CD4-positive, alpha-beta T cell treated with Interleukin-15 for 4 hours (primary cell): ENCODE measurements at regions not wholly inside any gene's neighbourhood (a gene's known extent, or its start where the extent isn't known, plus 50 kb on each side); places are given as distances from the start of the nearest gene placed in this dataset.

Experiments
- DNase-seq: peaks from one replicate; pipeline ENCODE4 v3.0.0-alpha.2; 2020; ENCODE audit warnings: low spot score

DNA sequence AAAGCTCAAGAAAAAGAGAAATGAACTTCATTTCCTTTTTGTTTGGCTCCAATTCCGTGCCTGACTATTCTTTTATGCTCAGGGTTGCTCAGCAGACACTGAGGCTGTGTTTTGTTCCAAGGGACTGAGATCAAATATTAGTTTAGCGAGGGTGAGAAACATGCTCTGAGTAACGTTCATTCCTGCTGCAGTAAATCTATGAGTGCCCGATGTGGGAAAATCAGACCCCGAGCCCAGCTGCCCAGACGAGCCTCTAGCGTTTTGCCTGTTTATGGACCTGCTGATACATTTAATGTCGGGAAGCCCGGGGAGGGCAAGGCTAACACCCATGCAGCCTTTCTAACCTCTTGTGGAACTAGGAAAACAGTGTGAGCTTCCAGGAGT lies 119.2 kb downstream of the VAPA start:
- DNase-seq: no peak

DNA sequence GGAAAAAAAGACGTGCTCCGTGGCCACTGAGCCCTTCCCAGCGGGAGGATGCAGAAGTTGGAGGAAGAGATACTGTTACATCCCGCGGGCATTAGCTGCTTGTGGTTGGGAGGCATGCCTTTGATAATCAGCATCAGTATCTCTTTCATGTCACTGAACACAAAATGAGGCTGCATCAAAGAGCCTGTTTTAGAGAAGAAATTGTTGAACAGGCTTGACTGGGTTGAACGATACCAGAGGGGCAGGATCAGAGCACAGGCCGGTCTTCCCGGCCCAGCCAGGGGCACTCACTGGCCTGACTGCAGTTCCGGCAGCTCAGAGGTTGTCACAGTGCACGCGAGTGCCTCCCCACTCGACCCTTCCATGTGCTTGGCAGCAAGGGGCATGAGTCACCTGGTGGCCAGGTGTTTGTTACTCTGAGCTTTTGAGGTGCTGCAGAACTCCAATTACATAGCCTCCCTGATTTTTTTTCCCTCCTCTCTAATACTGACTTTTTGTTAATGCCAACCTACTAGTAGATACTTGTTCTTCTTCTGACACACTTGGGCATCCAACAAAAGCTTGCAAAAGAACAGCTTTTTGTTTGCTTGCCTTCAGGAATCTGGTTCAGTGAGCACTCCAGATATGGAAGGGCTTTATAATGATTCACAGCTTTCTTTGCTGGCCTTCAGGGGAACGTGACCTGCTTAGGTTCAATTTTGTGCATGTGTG lies 121.6 kb downstream of the VAPA start:
- DNase-seq: no peak

DNA sequence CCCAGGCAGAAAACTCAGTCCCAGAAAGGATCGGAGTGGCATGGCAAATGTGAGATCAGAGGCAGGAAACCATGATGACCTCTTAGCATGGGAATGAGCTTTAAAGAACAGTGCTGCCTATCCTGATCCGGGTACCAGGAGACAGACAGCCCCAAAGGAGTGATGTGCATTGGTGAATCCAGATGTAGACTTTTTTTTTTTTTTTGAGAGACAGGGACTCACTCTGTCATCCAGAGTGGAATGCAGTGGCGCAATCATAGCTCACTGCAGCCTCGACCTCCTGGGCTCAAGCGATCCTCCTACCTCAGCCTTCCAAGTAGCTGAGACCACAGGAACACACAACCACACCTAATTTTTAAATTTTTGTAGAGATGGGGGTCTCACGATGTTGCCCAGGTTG lies 122.7 kb downstream of the VAPA start:
- DNase-seq: no peak

DNA sequence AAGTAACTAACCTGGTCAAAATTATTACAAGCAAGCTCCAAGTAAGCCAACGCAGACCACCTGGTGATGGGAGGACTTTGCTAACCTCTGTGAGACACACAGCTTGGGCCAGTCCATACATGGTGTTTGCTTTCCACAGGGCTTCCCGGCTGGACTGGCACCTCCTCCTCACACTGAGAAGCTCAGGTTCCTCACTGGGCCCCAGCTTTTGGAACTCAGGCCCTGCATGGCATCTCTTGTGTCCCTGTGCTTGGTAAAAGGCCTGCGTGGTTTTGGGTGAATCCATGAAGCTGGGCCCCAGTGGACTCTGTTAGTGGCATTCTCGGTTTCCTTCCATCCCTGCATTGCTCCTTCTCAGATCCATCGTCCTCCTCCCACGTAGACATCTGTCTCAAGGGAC lies 123.4 kb downstream of the VAPA start:
- no peak for DNase-seq

DNA sequence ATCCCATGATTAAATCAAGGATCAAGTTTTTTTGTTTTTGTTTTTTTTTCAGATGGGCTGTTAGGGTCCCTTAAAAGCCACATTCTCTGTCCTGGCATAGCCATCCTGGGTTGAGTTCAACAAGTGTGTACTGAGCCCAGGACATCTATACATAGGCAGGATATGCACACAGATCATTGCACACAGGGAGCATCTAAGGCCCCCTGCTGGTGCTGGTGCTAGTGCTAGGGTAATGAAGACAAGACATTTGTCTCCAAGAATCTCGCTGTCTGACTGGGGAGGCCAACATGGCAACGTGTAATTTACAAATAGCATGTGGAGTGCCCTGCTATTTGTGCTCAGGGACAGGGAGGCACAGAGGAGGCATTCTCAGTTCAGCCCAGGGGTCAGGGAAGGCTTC lies 124.5 kb downstream of the VAPA start:
- DNase-seq: no peak

DNA sequence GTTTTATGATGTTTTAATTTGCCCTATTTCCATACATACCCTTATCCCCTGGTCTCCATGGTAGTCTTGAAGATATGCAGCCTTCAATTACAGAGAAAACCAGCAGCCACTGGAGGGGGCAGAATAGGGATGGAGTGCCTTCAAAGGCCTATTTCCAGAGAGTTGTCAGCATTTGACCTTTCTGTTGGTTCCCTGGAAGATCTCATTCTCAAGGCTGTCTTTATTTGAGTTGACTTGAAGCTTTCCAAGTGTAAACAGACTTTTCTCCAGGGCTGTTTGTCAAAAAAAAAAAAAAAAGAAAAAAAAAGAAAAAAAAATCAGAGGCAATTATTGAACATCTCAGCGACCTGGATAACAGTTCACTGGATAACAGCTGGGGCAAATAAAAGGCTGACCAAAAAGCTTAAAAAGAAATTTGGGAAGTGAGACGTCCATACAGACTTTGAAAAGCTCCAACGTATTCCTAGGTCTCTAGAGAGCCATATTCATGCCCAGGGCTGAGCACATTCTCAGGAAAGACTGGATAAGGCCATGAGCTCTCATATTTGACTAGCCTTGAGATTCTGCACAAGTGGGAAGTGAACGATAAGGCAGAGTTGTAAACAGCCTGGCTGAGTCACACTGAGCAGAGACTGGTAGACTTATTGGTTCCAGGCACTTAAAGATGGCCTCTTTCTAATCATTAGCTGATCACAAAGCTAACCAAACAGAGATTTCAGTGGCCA lies 126.6 kb downstream of the VAPA start:
- no peak for DNase-seq

DNA sequence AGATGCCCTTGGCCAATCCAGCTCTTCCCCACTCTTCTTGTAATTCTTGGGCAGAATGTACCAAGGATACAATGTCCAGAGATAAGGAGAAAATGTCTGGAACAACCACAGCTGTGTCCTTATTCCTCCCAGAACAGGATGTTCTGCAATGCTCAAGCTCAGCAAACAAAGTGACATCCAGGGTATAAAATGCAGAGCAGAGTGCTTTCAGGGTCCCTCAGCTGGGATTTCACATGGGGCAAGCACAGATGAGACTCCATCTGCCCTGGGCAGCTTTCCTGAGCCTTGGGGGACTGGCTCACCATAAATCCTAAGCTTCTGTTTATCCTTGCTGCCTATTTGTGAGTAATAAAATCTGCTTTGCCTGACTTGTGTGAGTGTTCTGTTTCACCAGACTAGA lies 127.4 kb downstream of the VAPA start:
- DNase-seq: no peak

DNA sequence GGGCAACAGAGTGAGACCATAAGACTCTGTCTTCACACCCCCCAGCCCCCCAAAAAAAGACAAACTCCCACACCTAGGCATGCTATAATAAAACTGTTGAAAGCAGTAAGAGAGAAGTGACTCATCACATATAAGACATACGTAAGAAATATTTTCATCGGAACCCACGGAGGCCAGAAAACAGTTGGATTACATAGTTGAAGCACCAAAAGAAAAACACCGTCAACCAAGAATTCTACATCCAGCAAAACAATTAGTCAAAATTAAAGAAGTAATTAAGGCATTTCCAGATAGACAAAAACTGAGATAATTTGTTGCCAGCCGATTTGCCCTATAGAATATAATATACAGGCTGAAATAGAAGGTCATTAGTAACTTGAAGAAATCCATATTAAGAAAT lies 128.7 kb downstream of the VAPA start:
- no peak for DNase-seq

DNA sequence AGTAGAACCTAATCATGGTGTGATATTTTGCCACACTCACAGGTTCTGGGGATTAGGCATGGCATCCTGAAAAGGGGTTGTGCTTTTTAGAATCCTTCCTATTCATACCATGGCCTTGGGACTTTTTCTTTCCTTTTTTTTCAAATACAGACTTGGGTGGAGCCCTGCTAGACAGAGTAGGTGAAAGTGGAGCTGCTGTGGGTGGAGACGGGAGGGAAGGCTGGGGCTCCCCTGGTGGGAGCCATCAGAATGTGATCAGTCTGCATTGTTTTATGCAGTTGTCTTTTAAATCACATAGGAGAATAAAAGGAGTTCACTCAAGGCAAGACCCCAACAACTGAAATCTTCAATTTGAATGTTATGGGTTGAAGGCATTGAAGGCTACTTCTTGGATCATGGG lies 130.2 kb downstream of the VAPA start:
- DNase-seq: no peak

DNA sequence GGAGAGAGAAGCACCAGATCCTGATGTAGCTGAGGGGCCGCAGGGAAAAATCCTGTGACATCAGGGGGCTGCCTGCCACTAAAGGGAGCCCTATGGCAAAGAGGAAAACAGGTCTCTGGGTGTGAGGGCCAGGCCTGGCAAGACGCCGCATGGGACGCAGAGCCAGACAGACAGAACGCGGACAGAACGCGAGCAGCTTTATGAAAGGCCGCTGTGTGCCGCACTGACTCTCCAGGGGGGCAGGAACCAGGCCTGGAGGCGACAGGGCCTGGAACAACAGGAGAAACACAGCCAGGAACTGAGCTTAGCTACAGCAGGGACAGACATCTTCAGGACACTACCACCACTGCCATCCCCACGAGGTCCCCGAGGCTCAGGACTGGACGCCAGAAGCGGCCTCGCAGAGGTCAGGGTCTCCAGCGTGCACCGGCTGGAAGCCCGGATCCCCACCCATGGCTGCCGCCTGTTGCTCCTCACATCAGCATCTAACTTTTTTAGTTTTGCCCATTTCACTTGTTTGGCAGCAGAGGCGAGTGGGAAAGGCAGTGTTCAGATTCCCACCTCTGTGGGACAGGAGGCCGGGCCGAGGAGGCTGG lies 131.6 kb downstream of the VAPA start:
- no peak for DNase-seq

DNA sequence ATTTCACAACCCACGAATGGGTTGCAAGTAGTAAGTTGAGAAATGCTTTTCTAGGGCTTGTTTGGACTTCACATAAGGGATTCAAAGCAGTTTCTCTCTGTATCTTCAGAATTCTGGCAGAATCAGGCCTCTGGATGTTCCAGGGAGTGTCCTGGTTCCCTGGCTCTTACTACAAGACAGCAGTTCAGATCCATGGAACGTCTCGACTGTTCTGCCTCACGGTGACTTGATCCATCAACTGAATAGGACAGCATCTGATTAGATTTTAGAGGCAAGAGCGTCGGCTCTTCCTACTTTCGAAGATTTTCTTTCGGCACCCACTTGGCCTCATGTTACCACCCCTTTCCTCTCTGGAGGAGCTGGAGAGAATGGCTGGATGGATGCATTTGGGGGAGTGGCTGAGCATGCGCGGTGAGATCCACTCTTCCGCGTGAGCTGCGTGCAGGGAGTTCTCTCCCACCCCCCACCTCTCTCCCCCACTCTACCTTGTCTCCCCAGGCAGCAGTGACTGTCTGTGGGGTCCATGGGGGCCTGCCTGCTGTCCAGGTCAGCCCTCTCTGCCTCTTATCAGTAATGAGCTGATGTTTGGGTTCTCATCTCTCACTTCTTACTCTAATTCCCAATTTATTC lies 132.5 kb downstream of the VAPA start:
- DNase-seq: no peak

DNA sequence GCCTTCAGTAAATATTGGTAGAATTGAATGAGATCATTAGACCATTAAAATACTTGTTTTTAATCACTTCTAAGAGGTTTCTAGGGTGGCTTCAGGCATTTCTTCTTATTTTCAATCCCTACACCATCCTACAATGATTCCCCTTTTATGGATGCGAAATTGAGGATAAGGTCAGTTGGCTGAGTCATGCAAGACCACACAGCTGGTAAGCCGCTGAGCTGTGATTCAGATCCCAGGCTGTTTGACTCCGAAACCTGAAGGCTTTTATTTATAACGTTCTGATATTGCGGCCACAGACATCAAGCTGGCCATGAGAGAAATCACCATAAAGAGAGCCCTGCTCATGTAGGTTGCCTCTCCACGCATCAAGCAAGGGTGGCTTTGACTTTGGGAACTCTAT lies 133.4 kb downstream of the VAPA start:
- no peak for DNase-seq

DNA sequence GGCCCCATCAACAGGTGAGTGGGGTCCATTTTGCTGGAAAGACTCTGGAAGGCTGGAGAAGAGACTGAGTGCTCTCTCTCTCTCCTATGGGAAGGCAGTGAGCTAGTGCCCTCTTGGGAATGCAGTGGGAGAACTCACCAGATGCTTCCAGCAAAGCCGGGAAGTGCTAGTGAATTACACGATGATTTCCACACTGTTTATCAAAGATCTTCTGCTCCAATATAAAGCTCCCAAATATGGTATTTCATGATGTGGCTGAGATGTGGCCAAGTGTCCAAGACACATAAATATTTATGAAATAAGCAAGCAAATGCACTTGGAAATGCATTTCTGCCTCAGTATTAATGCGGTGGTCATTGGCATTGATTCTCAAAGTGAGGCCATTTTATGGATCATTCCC lies 135.9 kb downstream of the VAPA start:
- DNase-seq: no peak

DNA sequence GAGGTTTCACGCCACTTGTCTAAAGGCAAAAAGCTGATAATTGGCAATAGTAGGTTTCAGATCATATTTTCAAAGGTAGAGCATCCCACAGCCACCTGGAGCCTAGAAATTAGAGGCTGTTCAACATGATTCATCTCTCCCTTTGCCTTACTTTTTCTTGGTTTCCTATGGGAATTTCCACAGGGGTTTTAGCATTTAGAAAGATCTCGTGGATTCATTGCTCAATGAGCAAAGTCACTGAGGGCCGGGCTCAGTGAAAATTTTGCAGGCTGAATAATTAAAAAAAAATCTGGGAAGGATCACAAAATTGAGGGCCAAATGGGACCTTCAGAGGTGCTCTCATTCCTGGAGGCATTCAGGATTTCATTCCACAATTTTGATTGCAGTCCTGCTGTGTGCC lies 137.1 kb downstream of the VAPA start:
- DNase-seq: no peak

DNA sequence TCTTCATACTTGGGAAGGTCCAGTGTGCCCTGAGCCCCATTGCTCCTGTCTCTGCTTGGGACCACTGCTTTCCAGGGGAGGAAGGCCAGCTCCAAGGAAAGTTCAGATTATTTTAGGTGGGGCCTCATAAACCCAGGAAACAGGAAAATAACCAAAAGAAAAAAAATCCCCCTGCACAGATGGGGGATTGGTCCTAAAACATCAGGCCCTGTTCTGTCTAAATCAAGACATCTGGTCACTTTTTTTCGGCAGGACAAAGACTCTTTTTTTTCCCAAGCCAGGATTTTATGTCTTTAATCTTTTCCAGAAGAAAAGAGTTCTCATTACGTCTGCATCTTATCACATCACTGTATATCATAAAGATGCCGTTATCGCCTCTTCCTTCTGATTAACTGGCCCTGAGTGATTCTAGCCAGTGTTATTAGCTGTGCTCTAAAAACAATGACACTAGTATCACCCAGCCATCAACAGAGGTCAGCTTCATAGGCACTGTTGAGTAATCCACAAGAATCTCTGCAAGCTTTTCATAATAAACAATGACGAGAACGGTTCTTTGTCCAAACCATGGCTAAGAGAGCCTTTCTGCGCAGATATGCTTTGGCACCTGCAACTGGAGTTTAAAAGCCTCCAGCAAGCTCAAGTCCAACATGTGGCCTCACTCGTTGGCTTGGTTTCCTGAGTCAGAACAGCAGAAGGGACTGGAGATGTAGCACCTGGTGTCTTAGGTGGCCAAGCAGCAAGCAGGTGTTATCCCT lies 138.2 kb downstream of the VAPA start:
- DNase-seq: no peak

DNA sequence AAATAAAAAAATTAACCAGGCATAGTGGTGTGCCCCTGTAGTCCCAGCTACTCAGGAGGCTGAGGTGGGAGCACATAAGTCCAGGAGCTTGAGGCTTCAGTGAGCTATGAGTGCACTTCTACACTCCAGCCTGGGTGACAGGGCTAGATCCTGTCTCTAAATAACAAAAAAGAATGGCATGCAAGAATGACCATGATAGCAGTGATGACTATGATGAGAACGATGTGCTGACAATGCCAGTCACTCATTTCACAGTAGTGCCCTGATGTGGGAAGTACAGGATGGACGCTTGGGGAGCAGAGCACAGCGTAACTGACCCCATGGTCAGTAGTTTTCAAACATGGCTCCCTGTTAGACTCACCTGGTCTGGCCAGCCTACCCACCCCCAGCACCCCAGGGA lies 139.1 kb downstream of the VAPA start:
- no peak for DNase-seq

DNA sequence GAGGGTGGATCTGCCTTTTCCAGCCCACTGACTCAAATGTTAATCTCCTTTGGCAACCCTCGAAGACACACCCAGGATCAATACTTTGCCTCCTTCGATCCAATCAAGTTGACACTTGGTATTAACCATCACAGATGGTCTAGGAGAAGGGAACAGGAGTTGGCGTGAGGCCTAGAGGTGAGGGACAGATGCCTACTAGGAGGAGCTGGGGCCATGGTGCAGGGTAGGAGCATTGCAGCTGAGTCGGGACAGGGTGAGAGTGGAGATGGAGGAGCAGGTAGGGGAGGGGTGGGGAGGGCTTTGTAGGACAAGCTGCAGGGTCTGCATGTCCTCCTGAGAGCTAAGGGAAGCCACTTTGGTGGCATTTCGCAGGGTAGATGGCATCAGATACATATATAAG lies 140.0 kb downstream of the VAPA start:
- no peak for DNase-seq

DNA sequence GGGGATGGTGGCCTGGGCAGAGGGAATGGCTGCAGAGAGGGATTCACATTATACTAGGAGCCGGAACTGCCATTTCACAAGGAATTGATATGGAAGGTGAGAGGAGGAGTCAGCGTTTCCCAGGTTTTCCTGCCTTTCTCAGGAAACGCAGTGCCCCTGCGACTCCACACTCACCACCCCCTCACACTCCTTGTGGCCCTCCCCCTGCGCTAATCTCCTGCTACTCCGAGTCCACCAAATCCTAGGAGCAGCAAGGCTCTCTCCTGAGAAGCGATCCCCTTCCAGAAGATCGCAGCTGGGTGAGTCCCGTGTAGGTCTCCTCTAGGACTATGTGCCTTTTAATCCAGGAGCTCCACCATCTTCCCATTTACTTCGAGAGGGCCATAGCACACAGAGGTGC lies 140.6 kb downstream of the VAPA start:
- no peak for DNase-seq

DNA sequence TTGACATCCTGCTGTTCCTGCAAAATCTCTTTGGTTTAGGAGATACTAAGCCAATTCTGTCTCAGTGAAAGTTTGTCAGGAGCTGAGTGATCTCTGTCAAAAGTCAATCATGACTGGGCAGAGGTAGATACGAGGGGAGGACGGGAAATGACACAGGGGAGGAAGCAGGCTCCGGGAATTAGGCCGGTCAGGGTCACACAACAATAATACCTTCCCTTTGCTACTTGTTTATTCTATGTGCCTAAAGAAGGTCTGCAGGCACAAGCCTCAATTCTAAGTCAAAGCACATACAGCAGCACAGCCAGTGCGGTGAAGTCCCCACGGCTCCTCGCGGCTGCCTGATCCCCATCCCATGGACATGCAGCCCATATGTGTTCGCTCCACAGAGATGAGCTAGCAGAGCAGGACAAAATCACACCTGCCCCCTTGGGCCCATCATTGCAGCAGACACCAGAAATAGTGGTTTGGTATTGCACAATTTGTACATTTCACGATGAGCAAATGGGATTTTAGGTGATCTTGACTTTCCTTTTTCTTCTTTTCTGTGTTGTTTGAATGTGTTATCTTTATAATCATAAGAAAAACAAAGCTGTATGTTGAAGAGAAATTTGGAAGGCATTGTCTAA lies 141.4 kb downstream of the VAPA start:
- no peak for DNase-seq

DNA sequence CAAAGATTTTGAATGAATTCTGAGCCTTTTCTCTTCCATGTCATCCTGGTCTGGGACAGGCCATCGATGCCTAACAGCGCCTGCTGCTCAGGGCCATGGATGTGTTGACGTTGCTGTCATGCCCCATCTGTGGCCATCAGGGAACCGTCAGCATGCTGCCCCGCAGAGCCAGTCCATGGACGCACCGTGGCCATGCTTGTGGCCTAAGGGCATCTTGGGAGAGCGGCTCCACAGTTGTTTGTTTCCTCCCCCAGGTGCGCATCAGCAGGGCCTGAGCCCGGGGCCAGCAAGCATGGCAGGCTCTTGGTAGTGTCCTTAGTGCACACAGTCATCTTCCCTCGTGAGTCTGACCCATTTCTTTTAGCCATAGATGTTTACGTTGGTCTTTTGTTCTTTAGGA lies 142.7 kb downstream of the VAPA start:
- DNase-seq: no peak

DNA sequence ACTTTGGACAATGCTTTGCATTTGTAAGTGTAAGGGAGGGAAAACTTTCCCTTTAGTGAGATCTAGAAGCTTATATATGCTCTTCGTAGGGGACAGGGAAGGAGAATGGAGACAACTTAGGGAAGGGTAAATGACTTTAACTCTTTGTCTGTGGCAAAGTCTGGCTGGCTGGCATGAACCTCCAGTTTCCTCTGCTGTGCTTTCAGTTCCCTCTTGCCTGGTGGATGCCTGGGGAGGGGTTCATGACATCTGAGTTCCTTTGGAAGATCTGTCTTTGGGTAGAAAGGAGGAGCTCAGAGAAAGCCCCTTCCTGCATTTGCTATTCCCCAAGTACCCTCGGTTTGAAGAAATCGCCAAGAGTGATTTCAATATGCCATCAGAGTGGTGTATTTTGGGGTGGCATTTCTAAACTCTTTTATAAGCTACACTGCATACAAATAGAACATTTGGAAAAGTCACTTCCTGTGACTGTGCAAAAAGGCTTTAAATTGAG lies 143.6 kb downstream of the VAPA start:
- DNase-seq: no peak
